ENCODE measurements at regions not wholly inside any gene's neighbourhood (a gene's known extent, or its start where the extent isn't known, plus 50 kb on each side); places are given as distances from the start of the nearest gene placed in this dataset.

- H3K27ac ChIP-seq, result no peak overlapping the region
- no peak for DNase-seq (ENCODE audit: low spot score)
- no peak overlapping the region for H3K4me3 ChIP-seq
- TF ChIP-seq, protein P1, sequence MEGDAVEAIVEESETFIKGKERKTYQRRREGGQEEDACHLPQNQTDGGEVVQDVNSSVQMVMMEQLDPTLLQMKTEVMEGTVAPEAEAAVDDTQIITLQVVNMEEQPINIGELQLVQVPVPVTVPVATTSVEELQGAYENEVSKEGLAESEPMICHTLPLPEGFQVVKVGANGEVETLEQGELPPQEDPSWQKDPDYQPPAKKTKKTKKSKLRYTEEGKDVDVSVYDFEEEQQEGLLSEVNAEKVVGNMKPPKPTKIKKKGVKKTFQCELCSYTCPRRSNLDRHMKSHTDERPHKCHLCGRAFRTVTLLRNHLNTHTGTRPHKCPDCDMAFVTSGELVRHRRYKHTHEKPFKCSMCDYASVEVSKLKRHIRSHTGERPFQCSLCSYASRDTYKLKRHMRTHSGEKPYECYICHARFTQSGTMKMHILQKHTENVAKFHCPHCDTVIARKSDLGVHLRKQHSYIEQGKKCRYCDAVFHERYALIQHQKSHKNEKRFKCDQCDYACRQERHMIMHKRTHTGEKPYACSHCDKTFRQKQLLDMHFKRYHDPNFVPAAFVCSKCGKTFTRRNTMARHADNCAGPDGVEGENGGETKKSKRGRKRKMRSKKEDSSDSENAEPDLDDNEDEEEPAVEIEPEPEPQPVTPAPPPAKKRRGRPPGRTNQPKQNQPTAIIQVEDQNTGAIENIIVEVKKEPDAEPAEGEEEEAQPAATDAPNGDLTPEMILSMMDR (IDR thresholded peaks at IDR 0.05), result no peak
These were observed 411.3 kb downstream of the NPHP4 start for GRCh38 chr1:5580926-5581325.

DNA sequence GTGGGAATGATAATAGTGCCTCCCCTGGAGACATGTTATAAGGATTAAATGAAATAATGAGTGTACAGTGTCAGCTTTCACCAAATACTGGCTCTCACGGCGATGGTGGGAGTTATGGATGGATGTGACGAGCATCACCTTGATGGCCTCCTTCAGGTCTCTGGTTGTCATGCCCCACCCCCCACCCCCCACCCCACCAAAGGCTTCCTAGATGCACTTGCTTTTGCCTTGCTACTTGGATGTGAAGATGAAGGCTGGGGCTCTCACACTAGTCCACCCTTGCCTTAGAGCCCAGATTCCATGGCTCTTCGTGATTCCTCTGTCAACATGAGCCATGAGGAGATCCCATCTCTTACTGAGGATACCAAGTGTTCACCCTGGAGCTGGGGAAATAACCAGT is 412.3 kb downstream of the NPHP4 start:
- TF ChIP-seq, protein P1 (IDR thresholded peaks at IDR 0.05), result no peak
- H3K4me3 ChIP-seq, result no peak overlapping the region
- no peak overlapping the region for H3K27ac ChIP-seq
- DNase-seq (ENCODE audit: low spot score), result no peak

- DNase-seq (ENCODE audit: low spot score), result no peak
- TF ChIP-seq, protein P1 (IDR thresholded peaks at IDR 0.05), result no peak
- no peak overlapping the region for H3K27ac ChIP-seq
- no peak overlapping the region for H3K4me3 ChIP-seq
These were observed 413.5 kb downstream of the NPHP4 start for GRCh38 chr1:5578690-5579089.

DNA sequence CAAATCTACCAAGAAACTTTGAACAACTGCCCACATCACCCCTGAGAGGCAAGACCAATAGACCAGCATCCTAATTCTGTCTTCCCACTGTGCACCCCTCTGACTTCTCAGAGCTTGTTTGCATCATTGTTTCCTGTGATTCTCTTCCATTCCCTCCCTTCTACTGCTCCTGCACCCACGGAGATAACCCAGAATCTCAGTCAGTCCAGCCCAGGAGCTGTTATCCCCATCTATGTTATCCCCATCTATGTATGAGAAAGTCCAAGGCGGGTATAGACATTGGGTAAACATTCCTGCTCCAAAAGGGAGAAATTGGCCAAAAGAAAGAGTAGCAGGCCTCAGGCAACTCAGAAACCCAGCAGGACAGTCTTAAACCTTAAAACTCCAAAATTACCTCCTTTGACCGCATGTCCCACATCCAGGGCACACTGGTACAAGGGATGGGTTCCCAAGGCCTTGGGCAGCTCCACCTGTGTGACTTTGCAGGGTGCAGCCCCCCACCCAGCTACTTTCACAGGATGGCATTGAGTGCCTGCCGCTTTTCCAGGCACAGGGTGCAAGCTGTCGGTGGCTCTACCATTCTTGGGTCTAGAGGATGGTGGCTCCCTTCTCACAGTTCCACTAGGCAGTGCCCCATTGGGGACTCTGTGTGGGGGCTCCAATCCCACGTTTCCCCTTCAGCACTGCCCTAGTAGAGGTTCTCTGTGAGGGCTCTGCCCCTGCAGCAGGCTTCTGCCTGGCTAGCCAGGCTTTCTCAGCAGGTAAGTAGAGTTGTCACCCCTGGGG is 414.8 kb downstream of the NPHP4 start:
- peak; percentile 50 for DNase-seq (ENCODE audit: low spot score)
- Histone ChIP-seq H3K27ac (no peak overlapping the region), H3K4me3 (no peak overlapping the region)
- TF ChIP-seq, protein P1 (IDR thresholded peaks at IDR 0.05), result no peak

- TF ChIP-seq, protein P1 (IDR thresholded peaks at IDR 0.05), result no peak
- no peak overlapping the region for H3K27ac ChIP-seq
- DNase-seq (ENCODE audit: low spot score), result peak; percentile 47
- no peak overlapping the region for H3K4me3 ChIP-seq
These were observed 415.6 kb downstream of the NPHP4 start for GRCh38 chr1:5576673-5577065.

GRCh38 chr1:5576011-5576672 is 416.1 kb downstream of the NPHP4 start:
- TF ChIP-seq, protein P1 (IDR thresholded peaks at IDR 0.05), result no peak
- peak; percentile 29 for DNase-seq (ENCODE audit: low spot score)
- H3K27ac ChIP-seq, result no peak overlapping the region
- H3K4me3 ChIP-seq, result no peak overlapping the region
